ENCODE measurements at regions not wholly inside any gene's neighbourhood (a gene's known extent, or its start where the extent isn't known, plus 50 kb on each side); places are given as distances from the start of the nearest gene placed in this dataset.

- no peak for TF ChIP-seq KDM1A (IDR thresholded peaks at IDR 0.05; ENCODE audit: low read depth)
- no peak for TF ChIP-seq REST (IDR thresholded peaks at IDR 0.05)
- TF ChIP-seq MYC (IDR thresholded peaks at IDR 0.05; ENCODE audit: borderline replicate concordance, low read length) = no peak
- no peak for TF ChIP-seq RAD21 (conservative IDR thresholded peaks at IDR 0.05 in 1 of 2, IDR thresholded peaks at IDR 0.05 in 1 of 2)
- TF ChIP-seq, protein P1, sequence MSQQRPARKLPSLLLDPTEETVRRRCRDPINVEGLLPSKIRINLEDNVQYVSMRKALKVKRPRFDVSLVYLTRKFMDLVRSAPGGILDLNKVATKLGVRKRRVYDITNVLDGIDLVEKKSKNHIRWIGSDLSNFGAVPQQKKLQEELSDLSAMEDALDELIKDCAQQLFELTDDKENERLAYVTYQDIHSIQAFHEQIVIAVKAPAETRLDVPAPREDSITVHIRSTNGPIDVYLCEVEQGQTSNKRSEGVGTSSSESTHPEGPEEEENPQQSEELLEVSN (IDR thresholded peaks at IDR 0.05; ENCODE audit: borderline replicate concordance, low read depth) = no peak
These were observed 226.1 kb upstream of the HNRNPA3 start for GRCh38 chr2:176986487-176986886.

All from A549 (cell line).